NCI-H1436 treated with DMSO at 0.1 percent for 48 hours (cell line): ENCODE measurements at regions not wholly inside any gene's neighbourhood (a gene's known extent, or its start where the extent isn't known, plus 50 kb on each side); places are given as distances from the start of the nearest gene placed in this dataset.

Source experiments
- DNase-seq: peaks from one replicate; lab custom pipeline; 2025; lab: John Stamatoyannopoulos, UW

- no peak for DNase-seq
Measured at GRCh38 chrX:149274516-149275105, 230.5 kb downstream of the IDS start.

DNA sequence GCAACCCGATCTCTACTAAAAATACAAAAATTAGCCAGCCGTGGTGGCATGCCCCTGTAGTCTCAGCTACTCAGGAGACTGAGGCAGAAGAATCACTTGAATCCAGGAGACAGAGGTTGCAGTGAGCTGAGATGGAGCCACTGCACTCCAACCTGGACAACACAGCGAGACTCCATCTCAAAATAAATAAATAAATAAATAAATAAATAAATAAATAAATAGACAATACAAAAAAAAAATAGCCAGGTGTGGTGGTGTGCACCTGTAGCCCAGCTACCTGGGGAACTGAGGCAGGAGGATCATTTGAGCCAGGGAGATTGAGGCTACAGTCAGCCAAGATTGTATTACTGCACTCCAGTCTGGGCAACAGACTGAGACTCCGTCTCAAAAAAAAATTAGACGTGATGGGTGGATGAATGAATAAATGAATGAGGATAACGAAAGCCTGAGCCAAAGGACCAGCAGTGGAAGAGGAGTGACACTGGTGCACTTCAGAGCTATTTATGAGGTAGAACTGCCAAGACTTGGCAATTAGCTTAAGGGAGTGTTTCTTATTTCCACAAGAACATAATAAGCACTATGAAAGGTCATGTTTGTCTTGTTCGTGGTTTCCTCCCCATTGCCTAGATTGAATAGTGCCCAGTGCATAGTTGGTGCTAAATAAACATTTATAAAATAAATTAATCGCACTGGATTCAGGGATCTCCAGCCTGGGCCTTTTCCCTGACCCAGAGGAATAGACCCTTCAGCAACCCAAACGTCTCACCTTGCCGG lies 232.2 kb downstream of the IDS start:
- DNase-seq = no peak

DNA sequence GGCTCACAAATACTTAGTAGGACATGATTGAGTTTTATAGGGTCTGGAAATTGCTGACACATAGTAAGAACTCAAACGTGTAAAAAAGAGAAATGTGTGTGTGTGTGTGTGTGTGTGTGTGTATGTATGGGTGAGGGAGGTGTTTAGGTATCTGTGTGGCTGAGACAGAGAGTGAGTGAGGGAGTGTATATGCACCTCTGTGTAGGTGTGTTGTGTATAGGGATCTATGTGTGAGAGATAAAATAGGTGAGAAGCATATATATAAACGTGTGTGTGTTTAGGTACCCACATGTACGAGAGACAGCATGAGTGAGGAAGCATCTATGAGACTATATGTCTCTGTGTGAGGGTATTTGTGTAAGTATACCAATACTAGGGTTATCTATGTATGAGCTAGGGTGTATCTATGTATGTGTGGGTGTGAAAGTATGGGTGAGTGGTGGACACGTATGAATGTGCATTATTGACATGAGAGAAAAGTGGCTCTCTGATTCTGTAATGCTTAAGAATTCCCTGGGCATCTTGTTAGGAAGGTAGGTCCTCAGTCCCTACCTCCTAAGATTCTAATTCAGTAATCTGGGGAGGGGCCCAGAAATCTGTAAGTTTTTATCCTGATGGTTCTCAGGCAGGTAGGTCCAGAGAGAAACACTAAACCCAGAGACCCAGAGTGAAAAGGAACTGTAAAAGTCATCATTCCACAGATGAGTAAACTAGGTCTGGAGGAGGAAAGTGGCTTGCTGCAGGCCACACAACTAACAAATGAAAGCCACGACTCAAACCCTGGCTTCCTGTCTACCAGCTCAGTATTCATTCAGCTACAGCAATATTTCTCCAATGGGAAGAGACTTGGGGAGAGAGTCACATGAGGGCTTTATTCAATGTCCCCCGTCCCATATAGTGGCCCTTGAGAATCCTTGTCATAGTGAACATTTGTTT lies 237.0 kb downstream of the IDS start:
- DNase-seq = no peak

- no peak for DNase-seq
Measured at GRCh38 chrX:149262086-149262485, 243.0 kb downstream of the IDS start.

GRCh38 chrX:149259241-149259640 lies 245.9 kb downstream of the IDS start:
- no peak for DNase-seq

GRCh38 chrX:149255860-149256259 lies 249.2 kb downstream of the IDS start:
- no peak for DNase-seq

DNA sequence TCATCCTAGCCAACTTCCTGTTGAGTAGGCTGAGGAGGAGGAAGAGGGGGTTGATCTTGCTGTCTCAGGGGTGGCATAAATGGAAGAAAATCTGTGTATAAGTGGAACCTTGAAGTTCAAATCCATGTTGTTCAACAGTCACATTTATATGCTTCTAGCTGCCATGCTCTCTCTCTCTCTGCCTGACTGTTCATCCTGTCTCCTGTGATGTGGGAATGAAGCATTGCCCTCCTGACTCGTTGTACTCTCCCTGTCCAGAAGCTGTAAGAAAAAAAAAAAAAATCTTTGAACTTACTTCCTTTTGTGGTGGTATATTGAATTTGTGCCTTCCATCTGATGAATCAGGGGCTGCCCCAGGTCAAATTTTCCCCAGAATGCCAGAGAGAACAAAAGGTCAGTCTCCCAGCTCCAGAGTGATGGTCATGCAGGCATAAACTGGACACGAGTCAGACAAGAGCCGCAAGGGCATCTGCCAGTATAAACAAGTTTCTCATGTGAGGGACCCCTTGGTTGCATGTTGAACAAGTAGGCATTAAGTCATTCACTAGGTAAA lies 257.0 kb downstream of the IDS start:
- DNase-seq = no peak

DNA sequence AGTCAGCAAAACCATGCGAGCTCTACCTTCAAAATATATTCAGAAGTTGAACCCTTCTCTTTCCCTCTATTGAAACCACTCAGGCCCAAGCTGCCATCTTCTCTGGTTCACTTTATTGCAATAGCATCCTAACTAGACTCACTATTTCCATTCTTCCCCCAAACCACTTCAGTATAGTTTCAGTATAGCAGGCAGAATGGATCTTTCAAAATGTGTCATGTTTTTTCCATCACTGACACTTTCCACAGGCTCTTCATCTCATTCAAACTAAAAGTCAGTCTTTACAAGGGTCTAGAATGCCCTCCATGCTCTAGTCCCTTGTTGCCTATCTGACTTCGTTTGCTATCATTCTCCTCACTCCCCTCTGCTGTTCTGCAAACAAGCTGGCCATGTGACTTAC lies 274.4 kb downstream of the IDS start:
- no peak for DNase-seq

- no peak for DNase-seq
Measured at GRCh38 chrX:149223854-149224253, 281.3 kb downstream of the IDS start.

GRCh38 chrX:149222040-149222439 lies 283.1 kb downstream of the IDS start:
- no peak for DNase-seq

- no peak for DNase-seq
Measured at GRCh38 chrX:149221230-149221629, 283.9 kb downstream of the IDS start.

GRCh38 chrX:149213264-149213663 lies 291.8 kb downstream of the IDS start:
- DNase-seq = no peak

DNA sequence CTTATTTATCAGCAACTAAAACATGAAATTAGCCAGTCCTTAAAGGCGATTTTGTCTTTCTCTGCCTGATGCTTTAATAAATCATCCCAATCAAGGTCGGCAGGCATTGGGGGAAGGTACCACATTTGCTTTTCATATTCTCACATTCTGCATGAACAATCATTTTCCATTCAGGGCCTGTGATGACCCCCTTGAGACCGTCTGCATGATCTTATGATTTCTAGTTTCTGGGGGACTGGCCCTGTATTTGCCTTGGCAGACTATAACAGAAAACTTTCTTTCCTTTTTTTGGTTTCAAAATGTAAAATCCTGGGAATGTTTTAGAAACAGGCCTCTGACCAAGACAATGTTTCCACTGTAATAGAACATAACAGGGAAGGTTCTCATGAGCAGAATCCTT lies 296.8 kb downstream of the IDS start:
- DNase-seq = no peak

DNA sequence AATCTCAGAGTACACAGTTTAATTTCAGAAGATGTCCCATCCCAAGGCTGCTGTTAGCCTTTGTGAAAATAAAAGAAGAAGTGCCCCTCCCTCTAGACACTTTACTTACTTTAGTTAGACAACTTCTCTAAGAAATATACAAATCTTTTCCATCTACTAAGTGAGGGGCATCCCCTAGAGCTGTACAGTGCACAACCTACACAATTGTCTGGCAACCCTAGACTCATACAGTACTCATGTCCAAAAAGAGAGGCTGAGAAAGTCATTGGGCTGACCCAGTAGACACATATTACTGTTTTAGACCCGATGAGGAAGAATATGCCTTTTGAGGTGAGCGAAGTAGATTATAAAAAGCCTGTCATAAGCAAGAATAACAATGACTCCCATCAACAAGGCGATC lies 297.6 kb downstream of the IDS start:
- DNase-seq = no peak

DNA sequence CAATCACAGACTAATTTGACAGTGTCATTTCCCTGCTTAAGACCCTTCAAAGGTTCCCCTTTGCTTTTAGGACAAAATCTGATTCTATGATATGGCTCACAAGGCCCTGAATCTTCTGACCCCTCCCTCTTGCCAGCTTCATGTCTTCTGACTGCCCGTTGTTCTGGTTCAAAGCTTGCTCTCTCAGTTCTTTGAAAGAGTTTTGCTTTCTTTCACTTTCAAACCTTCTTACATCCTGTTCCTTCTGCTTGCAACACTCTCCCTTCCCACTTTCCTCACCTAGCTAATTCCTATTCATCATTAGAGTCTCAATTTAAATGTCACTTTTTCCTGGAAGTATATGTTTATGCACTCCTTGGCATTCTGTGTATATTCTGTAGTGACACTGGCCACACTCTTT lies 299.2 kb downstream of the IDS start:
- no peak for DNase-seq

GRCh38 chrX:149205081-149205480 lies 300.0 kb downstream of the IDS start:
- DNase-seq = no peak

- no peak for DNase-seq
Measured at GRCh38 chrX:149199734-149200133, 305.4 kb downstream of the IDS start.

GRCh38 chrX:149198980-149199732 lies 305.9 kb downstream of the IDS start:
- no peak for DNase-seq

DNA sequence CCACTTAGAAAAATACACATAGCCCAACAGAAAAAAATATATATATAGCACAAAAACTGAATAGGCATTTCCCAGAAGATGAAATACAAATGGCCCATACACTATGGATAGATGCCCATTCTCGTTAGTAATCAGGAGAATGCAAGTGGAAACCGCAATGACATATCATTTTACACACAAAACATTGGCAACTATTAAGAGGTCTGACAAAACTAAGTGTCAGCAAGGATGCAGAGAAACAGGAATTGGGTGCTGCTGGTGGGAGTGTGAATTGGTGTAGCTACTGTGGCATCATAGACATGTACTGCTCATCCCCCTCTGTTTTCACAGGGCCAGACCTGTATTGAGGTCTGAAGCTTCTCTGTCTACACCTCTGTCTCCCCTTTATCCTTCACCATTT lies 320.0 kb downstream of the IDS start:
- DNase-seq = no peak

DNA sequence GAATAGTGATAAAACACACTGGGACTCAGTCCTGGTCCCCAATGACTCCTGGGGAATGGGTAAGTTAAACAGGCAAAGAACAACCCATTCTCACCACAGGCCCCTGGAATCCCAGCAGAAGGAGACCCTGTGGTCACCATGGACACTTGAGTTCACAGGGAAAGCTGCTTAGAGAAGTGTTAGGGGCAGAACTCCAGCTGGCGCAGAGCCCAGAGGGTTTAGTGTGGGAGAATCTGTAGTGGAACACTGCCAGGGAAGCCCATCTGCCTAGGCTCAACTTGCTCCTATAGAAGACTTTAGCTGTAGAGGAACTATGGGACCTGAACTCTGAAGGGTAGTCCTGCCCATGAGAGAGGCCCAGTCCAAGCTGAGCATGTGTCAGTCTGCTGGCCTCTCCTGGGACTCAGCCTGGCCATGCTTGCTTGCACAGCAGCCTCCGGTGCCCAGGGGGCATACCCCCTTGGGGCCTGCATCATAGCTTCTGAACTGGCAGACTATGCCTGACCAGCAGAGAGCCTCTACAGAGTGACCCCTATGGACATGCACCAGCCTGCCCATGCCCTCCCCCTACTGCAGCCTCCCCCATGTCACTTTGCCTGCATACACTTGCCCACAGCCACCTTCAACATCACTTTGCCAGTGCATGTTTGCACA lies 343.5 kb downstream of the IDS start:
- DNase-seq = no peak

DNA sequence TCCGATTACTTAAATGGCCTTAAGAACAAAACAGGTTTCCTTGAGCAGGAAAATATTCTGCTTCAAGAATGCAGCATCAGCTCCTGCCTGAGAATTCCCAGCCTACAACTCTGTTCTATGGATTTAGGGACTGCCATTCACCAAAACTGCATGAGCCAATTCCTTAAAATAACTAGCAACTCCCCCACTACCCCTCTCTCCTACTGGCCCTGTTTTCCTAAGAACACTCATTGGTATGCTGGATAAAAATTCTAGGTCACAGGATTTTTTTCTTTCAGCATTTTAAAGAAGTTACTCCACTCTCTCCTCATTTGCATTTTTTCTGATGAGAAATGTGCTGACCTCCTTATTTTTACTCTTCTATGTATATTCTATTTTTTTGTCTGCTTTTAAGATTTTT lies 347.1 kb downstream of the IDS start:
- no peak for DNase-seq
